Left lung (tissue), 4 donors: ENCODE measurements at regions not wholly inside any gene's neighbourhood (a gene's known extent, or its start where the extent isn't known, plus 50 kb on each side); places are given as distances from the start of the nearest gene placed in this dataset.

Experiments used
- ATAC-seq: fragments of 200-7000 bp; cut with Tn5 transposase; one replicate; pipeline ENCODE4 v1.9.1; 2020; ENCODE audit warnings: moderate library complexity
- DNase-seq, 4 donors: peaks; one replicate each; pipeline ENCODE4 v3.0.0-alpha.2; 2013 to 2020
- H3K27ac ChIP-seq, 2 donors: fragments of 200-600 bp; sonication (generic) in 1 of 2; one replicate each; pipeline versions ENCODE4 v1.5.0 to v1.8.0; 2020 to 2021
- H3K27me3 ChIP-seq, 2 donors: fragments of 200-600 bp; sonication (generic) in 1 of 2; one replicate each; pipeline versions ENCODE4 v1.5.0 to v1.8.0; 2020 to 2021
- H3K36me3 ChIP-seq, 2 donors: fragments of 200-600 bp; sonication (generic) in 1 of 2; one replicate each; pipeline versions ENCODE4 v1.5.0 to v1.8.0; 2020 to 2021
- H3K4me1 ChIP-seq, 2 donors: fragments of 200-600 bp; one replicate each; pipeline ENCODE4 v1.8.0; 2021
- H3K4me3 ChIP-seq, 2 donors: fragments of 200-600 bp; sonication (generic) in 1 of 2; one replicate each; pipeline versions ENCODE4 v1.5.0 to v1.8.0; 2020 to 2021; ENCODE audit warnings: mild to moderate bottlenecking in 1 of 2
- H3K9me3 ChIP-seq, 2 donors: fragments of 200-600 bp; sonication (generic) in 1 of 2; one replicate each; pipeline versions ENCODE4 v1.5.0 to v1.8.0; 2020 to 2021
- intact Hi-C, 2 donors: fragments of 100-400 bp; cut with DNase I; formaldehyde crosslinking; loops; one replicate each; pipeline versions ENCODE4 v1.11.2 to v1.14.2; 2022
- TF ChIP-seq, protein P1 (sequence below), 2 donors: fragments of 200-600 bp; sonication (generic) in 1 of 2; IDR thresholded peaks; one replicate each; pipeline versions ENCODE4 v1.5.0 to v1.8.0; 2021; ENCODE audit warnings: antibody characterized with exemption in 2 of 2
- donor health status: DM: no; HTN: yes; CAD: no.
- donor health status: DM: no; HTN: no; CAD: no.

DNA sequence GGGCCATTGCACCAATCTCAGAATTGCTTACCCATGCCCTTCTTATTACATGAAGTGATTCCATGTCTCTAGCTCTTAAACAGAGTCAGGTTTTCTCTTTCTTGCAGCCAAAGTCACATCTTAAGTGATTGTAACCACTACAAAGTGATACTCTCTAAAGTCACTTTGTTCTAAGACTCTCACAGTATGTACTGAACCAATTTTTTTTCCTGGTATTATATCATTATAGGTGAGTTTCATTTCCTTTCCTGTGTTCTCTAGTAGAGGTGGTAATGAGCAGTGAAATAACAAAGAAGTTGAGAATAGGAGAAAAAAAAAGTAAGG, 66.3 kb upstream of the DARS1 start:
- ATAC-seq, result no peak
- intact Hi-C loops, result no loop called here
- TF ChIP-seq, protein P1, sequence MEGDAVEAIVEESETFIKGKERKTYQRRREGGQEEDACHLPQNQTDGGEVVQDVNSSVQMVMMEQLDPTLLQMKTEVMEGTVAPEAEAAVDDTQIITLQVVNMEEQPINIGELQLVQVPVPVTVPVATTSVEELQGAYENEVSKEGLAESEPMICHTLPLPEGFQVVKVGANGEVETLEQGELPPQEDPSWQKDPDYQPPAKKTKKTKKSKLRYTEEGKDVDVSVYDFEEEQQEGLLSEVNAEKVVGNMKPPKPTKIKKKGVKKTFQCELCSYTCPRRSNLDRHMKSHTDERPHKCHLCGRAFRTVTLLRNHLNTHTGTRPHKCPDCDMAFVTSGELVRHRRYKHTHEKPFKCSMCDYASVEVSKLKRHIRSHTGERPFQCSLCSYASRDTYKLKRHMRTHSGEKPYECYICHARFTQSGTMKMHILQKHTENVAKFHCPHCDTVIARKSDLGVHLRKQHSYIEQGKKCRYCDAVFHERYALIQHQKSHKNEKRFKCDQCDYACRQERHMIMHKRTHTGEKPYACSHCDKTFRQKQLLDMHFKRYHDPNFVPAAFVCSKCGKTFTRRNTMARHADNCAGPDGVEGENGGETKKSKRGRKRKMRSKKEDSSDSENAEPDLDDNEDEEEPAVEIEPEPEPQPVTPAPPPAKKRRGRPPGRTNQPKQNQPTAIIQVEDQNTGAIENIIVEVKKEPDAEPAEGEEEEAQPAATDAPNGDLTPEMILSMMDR (IDR thresholded peaks at IDR 0.05), result no peak

DNA sequence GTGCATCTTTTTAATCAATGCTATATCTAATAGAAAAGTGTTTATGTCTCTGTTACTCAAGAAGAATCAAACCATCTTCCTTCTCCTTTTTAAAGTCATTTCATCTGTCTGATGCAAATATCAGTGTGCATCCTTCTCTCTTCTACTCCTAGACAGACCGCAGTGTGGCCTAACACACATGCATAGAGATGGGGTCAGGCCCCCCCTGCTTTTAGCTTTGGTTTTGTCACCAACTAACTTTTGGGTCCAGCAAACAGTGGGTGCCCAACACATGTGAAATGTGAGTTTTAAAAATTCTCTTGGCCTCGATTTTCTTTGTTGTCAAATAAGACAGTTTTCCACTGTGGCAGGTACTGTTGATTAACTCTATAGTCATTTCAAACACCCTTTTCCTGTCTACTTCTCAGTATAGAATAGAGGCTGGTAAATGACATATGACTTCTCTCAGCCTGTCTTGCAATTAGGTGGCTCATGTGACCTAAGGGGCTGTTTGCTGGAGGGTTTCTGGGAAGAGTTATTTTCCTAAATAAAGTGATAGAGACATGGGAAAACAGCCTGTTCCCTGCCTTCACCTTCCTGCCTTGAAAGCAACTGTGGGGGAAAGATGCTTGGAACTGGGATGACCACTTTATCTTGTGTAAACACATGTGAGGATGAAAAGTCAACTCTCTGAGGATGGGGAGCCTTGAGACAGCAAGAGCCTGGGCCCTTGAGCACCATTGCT, 65.7 kb upstream of the DARS1 start:
- Histone ChIP-seq H3K36me3 (no peaks in the 10 kb centered on the region), H3K4me3 (no peak overlapping the region), H3K27ac (no peak overlapping the region), H3K9me3 (no peaks in the 10 kb centered on the region), H3K27me3 (no peaks in the 10 kb centered on the region), H3K4me1 (no peaks in the 10 kb centered on the region)
- ATAC-seq (no peak), DNase-seq (no peak)
- intact Hi-C loops, result no loop called here
- TF ChIP-seq, protein P1 (IDR thresholded peaks at IDR 0.05), result no peak

More for the DNA sequence above, 66.3 kb upstream of the DARS1 start:
- Histone ChIP-seq H3K27me3 (no peaks in the 10 kb centered on the region), H3K4me1 (no peaks in the 10 kb centered on the region), H3K27ac (no peak overlapping the region), H3K4me3 (no peak overlapping the region), H3K36me3 (no peaks in the 10 kb centered on the region), H3K9me3 (no peaks in the 10 kb centered on the region)
- DNase-seq, result no peak

DNA sequence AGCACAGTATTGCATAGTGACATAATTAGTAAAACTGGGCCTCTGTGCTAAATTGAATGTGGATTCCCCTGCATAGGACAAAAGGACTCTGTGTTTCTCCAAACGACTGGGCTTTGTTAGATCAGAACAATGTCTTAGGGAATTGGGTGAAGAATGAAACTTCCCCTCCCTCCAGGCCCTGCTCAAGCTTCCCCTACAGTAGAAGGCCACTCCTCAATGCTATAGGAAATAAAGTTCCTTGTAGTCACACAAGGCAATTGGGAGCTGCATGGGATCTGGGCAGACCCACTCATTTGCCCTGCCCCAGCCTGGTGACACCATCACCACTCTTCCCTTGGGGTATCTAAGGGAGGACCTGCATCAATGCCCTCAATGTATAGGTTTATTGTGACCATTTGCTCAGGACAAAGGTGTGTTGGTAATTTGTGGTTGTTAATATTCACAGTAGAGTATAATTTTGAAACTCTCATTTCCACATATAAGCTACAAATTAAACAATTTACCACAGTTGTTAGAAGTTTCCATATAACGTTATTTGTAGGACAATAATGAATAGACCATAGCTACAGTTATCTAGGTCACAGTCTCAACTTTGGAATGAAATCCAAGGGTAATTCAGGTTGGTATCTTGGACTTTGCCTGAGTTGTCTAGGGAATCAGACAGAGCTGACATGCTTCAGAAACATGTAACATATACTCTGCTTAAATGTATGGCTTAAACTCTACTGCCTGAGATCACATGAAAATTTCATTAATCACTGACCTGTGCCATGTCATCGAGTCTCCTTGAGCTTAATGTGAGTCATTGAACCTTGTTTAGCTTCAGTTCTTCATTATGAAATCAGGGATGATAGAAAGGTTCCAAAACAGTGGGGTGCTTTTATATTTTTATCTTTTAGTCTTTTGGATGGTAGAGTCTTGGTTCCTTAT, 64.8 kb upstream of the DARS1 start:
- TF ChIP-seq, protein P1 (IDR thresholded peaks at IDR 0.05), result no peak
- Histone ChIP-seq H3K4me1 (no peaks in the 10 kb centered on the region), H3K4me3 (no peak overlapping the region), H3K9me3 (no peaks in the 10 kb centered on the region), H3K27ac (no peak overlapping the region), H3K36me3 (no peaks in the 10 kb centered on the region), H3K27me3 (no peaks in the 10 kb centered on the region)
- no peak for DNase-seq
- ATAC-seq, result no peak
- intact Hi-C loops, result no loop called here

DNA sequence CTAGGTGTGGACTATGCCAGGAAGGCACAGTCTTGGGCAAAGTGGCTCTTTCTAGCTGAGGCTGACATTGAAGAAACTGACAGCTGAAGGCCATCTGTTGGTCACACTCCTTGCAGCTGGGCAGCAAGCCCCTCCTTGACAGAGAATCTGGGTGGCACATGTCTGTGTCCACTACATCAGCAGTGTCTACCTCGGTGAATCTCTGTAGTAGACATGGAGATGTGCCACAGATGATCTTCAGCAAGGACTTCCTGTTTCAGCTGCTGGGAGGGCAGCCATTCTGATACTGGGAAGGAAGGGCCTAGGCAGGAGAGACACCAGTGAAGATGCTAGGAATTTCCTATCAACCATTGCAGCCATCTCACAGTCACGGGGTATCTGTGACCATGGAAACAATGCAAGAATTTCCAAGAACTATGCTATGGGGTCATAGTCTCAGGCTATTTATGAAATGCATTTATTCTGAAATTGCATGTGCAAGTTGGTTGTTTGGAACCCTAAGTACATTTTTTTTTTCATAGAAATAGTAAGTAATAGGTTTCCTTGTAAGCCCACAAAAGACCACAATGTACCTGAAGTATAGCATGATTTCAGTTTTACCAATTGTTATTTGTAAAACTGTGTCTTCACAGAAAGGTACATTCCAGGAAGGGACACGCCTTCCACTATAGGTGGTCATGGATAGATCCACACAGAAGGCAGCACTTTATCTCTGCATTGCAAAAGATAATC, 63.8 kb upstream of the DARS1 start:
- no peak for ATAC-seq
- intact Hi-C loops, result no loop called here
- DNase-seq, result no peak
- H3K27ac ChIP-seq, result no peak overlapping the region
- TF ChIP-seq, protein P1 (IDR thresholded peaks at IDR 0.05), result no peak
- no peaks in the 10 kb centered on the region for H3K4me1 ChIP-seq
- no peak overlapping the region for H3K4me3 ChIP-seq
- H3K27me3 ChIP-seq, result no peaks in the 10 kb centered on the region
- no peaks in the 10 kb centered on the region for H3K36me3 ChIP-seq
- H3K9me3 ChIP-seq, result no peaks in the 10 kb centered on the region
